ENCODE measurements at regions not wholly inside any gene's neighbourhood (a gene's known extent, or its start where the extent isn't known, plus 50 kb on each side); places are given as distances from the start of the nearest gene placed in this dataset.

GRCh38 chr5:35374584-35374983, 144.3 kb upstream of the PRLR start:
- Histone ChIP-seq H3K9me3 (ENCODE audit: insufficient read depth, low read depth, low read length) (no peaks in the 10 kb centered on the region), H3K9ac (ENCODE audit: low read depth, low read length) (no peak overlapping the region), H3K27me3 (ENCODE audit: insufficient read depth, low read length) (no peaks in the 10 kb centered on the region), H3K4me1 (ENCODE audit: insufficient read depth, low read length) (no peaks in the 10 kb centered on the region), H3K4me3 (ENCODE audit: low read length) (no peak overlapping the region), H3K27ac (ENCODE audit: low read depth, low read length) (no peak overlapping the region), H3K36me3 (ENCODE audit: insufficient read depth, low read length) (no peaks in the 10 kb centered on the region)

GRCh38 chr5:35373249-35373648, 143.0 kb upstream of the PRLR start:
- Histone ChIP-seq H3K4me1 (ENCODE audit: insufficient read depth, low read length) (no peaks in the 10 kb centered on the region), H3K36me3 (ENCODE audit: insufficient read depth, low read length) (no peaks in the 10 kb centered on the region), H3K4me3 (ENCODE audit: low read length) (no peak overlapping the region), H3K9ac (ENCODE audit: low read depth, low read length) (no peak overlapping the region), H3K27me3 (ENCODE audit: insufficient read depth, low read length) (no peaks in the 10 kb centered on the region), H3K27ac (ENCODE audit: low read depth, low read length) (no peak overlapping the region), H3K9me3 (ENCODE audit: insufficient read depth, low read depth, low read length) (no peaks in the 10 kb centered on the region)
- WGBS = 95% methylated on average over 3 of the region's 3 CpGs

GRCh38 chr5:35372482-35372881, 142.2 kb upstream of the PRLR start:
- no peaks in the 10 kb centered on the region for H3K4me1 ChIP-seq (ENCODE audit: insufficient read depth, low read length)
- no peaks in the 10 kb centered on the region for H3K9me3 ChIP-seq (ENCODE audit: insufficient read depth, low read depth, low read length)
- H3K27ac ChIP-seq (ENCODE audit: low read depth, low read length) = no peak overlapping the region
- H3K27me3 ChIP-seq (ENCODE audit: insufficient read depth, low read length) = no peaks in the 10 kb centered on the region
- H3K4me3 ChIP-seq (ENCODE audit: low read length) = no peak overlapping the region
- no peak overlapping the region for H3K9ac ChIP-seq (ENCODE audit: low read depth, low read length)
- no peaks in the 10 kb centered on the region for H3K36me3 ChIP-seq (ENCODE audit: insufficient read depth, low read length)
- WGBS = 93% methylated on average over 1 of the region's 2 CpGs

- H3K4me3 ChIP-seq (ENCODE audit: low read length) = no peak overlapping the region
- 97% methylated on average over 1 of the region's 1 CpG for WGBS
These were observed 141.7 kb upstream of the PRLR start for GRCh38 chr5:35371951-35372426.

GRCh38 chr5:35370871-35371270, 140.6 kb upstream of the PRLR start:
- Histone ChIP-seq H3K4me3 (ENCODE audit: low read length) (no peak overlapping the region), H3K9ac (ENCODE audit: low read depth, low read length) (no peak overlapping the region), H3K4me1 (ENCODE audit: insufficient read depth, low read length) (no peaks in the 10 kb centered on the region), H3K36me3 (ENCODE audit: insufficient read depth, low read length) (no peaks in the 10 kb centered on the region), H3K9me3 (ENCODE audit: insufficient read depth, low read depth, low read length) (no peaks in the 10 kb centered on the region), H3K27ac (ENCODE audit: low read depth, low read length) (no peak overlapping the region), H3K27me3 (ENCODE audit: insufficient read depth, low read length) (no peaks in the 10 kb centered on the region)
- 92% methylated on average over 2 of the region's 2 CpGs for WGBS

More at GRCh38 chr5:35371951-35372426, 141.7 kb upstream of the PRLR start:
- no peaks in the 10 kb centered on the region for H3K36me3 ChIP-seq (ENCODE audit: insufficient read depth, low read length)
- H3K27ac ChIP-seq (ENCODE audit: low read depth, low read length) = no peak overlapping the region
- no peak overlapping the region for H3K9ac ChIP-seq (ENCODE audit: low read depth, low read length)
- H3K4me1 ChIP-seq (ENCODE audit: insufficient read depth, low read length) = no peaks in the 10 kb centered on the region
- no peaks in the 10 kb centered on the region for H3K9me3 ChIP-seq (ENCODE audit: insufficient read depth, low read depth, low read length)
- no peaks in the 10 kb centered on the region for H3K27me3 ChIP-seq (ENCODE audit: insufficient read depth, low read length)

GRCh38 chr5:35369965-35370790, 139.9 kb upstream of the PRLR start:
- Histone ChIP-seq H3K27me3 (ENCODE audit: insufficient read depth, low read length) (no peaks in the 10 kb centered on the region), H3K9me3 (ENCODE audit: insufficient read depth, low read depth, low read length) (no peaks in the 10 kb centered on the region), H3K9ac (ENCODE audit: low read depth, low read length) (no peak overlapping the region), H3K4me3 (ENCODE audit: low read length) (no peak overlapping the region), H3K27ac (ENCODE audit: low read depth, low read length) (no peak overlapping the region), H3K36me3 (ENCODE audit: insufficient read depth, low read length) (no peaks in the 10 kb centered on the region), H3K4me1 (ENCODE audit: insufficient read depth, low read length) (no peaks in the 10 kb centered on the region)
- 73% methylated on average over 7 of the region's 7 CpGs for WGBS

- no peaks in the 10 kb centered on the region for H3K9me3 ChIP-seq (ENCODE audit: insufficient read depth, low read depth, low read length)
- no peaks in the 10 kb centered on the region for H3K4me1 ChIP-seq (ENCODE audit: insufficient read depth, low read length)
- 100% methylated on average over 1 of the region's 1 CpG for WGBS
- no peak overlapping the region for H3K27ac ChIP-seq (ENCODE audit: low read depth, low read length)
- H3K36me3 ChIP-seq (ENCODE audit: insufficient read depth, low read length) = no peaks in the 10 kb centered on the region
- no peaks in the 10 kb centered on the region for H3K27me3 ChIP-seq (ENCODE audit: insufficient read depth, low read length)
- no peak overlapping the region for H3K9ac ChIP-seq (ENCODE audit: low read depth, low read length)
- no peak overlapping the region for H3K4me3 ChIP-seq (ENCODE audit: low read length)
These were observed 137.2 kb upstream of the PRLR start for GRCh38 chr5:35367526-35367925.

GRCh38 chr5:35365758-35366157, 135.5 kb upstream of the PRLR start:
- Histone ChIP-seq H3K9me3 (ENCODE audit: insufficient read depth, low read depth, low read length) (no peaks in the 10 kb centered on the region), H3K27me3 (ENCODE audit: insufficient read depth, low read length) (no peaks in the 10 kb centered on the region), H3K4me3 (ENCODE audit: low read length) (no peak overlapping the region), H3K36me3 (ENCODE audit: insufficient read depth, low read length) (no peaks in the 10 kb centered on the region), H3K9ac (ENCODE audit: low read depth, low read length) (no peak overlapping the region), H3K4me1 (ENCODE audit: insufficient read depth, low read length) (no peaks in the 10 kb centered on the region), H3K27ac (ENCODE audit: low read depth, low read length) (no peak overlapping the region)
- 96% methylated on average over 3 of the region's 3 CpGs for WGBS

GRCh38 chr5:35364350-35364749, 134.1 kb upstream of the PRLR start:
- Histone ChIP-seq H3K9me3 (ENCODE audit: insufficient read depth, low read depth, low read length) (no peaks in the 10 kb centered on the region), H3K27me3 (ENCODE audit: insufficient read depth, low read length) (no peaks in the 10 kb centered on the region), H3K4me3 (ENCODE audit: low read length) (no peak overlapping the region), H3K4me1 (ENCODE audit: insufficient read depth, low read length) (no peaks in the 10 kb centered on the region), H3K27ac (ENCODE audit: low read depth, low read length) (no peak overlapping the region), H3K9ac (ENCODE audit: low read depth, low read length) (no peak overlapping the region), H3K36me3 (ENCODE audit: insufficient read depth, low read length) (no peaks in the 10 kb centered on the region)
- 93% methylated on average over 2 of the region's 2 CpGs for WGBS

- Histone ChIP-seq H3K4me3 (ENCODE audit: low read length) (no peak overlapping the region), H3K4me1 (ENCODE audit: insufficient read depth, low read length) (no peaks in the 10 kb centered on the region), H3K36me3 (ENCODE audit: insufficient read depth, low read length) (no peaks in the 10 kb centered on the region), H3K9me3 (ENCODE audit: insufficient read depth, low read depth, low read length) (no peaks in the 10 kb centered on the region), H3K27me3 (ENCODE audit: insufficient read depth, low read length) (no peaks in the 10 kb centered on the region), H3K27ac (ENCODE audit: low read depth, low read length) (no peak overlapping the region), H3K9ac (ENCODE audit: low read depth, low read length) (no peak overlapping the region)
- WGBS = 91% methylated on average over 3 of the region's 4 CpGs
These were observed 133.2 kb upstream of the PRLR start for GRCh38 chr5:35363387-35363965.

- over 99% methylated on average over 2 of the region's 2 CpGs for WGBS
- no peaks in the 10 kb centered on the region for H3K36me3 ChIP-seq (ENCODE audit: insufficient read depth, low read length)
- no peaks in the 10 kb centered on the region for H3K4me1 ChIP-seq (ENCODE audit: insufficient read depth, low read length)
- H3K27me3 ChIP-seq (ENCODE audit: insufficient read depth, low read length) = no peaks in the 10 kb centered on the region
- H3K27ac ChIP-seq (ENCODE audit: low read depth, low read length) = no peak overlapping the region
- no peaks in the 10 kb centered on the region for H3K9me3 ChIP-seq (ENCODE audit: insufficient read depth, low read depth, low read length)
- H3K4me3 ChIP-seq (ENCODE audit: low read length) = no peak overlapping the region
- no peak overlapping the region for H3K9ac ChIP-seq (ENCODE audit: low read depth, low read length)
These were observed 132.5 kb upstream of the PRLR start for GRCh38 chr5:35362772-35363171.

Measured in HUES64 (cell line).